GM18907 (cell line): ENCODE measurements at regions not wholly inside any gene's neighbourhood (a gene's known extent, or its start where the extent isn't known, plus 50 kb on each side); places are given as distances from the start of the nearest gene placed in this dataset.

Source experiments
- ATAC-seq: cut with Tn5 transposase; IDR thresholded peaks from one replicate; pipeline ENCODE4 v1.9.1; 2021; ENCODE audit warnings: mild to moderate bottlenecking, moderate library complexity; ENCODE audit not compliant: unreplicated experiment

GRCh38 chr2:14358774-14359173, 273.7 kb upstream of the LRATD1 start:
- no peak for ATAC-seq

GRCh38 chr2:14363137-14363536, 269.4 kb upstream of the LRATD1 start:
- peak; percentile 69 for ATAC-seq

GRCh38 chr2:14363976-14364375, 268.5 kb upstream of the LRATD1 start:
- no peak for ATAC-seq

- no peak for ATAC-seq
Measured at GRCh38 chr2:14364471-14364870, 268.0 kb upstream of the LRATD1 start.

- ATAC-seq, result no peak
Measured at GRCh38 chr2:14385043-14385442, 247.5 kb upstream of the LRATD1 start.

- no peak for ATAC-seq
Measured at GRCh38 chr2:14387332-14387731, 245.2 kb upstream of the LRATD1 start.

GRCh38 chr2:14388724-14389123, 243.8 kb upstream of the LRATD1 start:
- ATAC-seq, result no peak

- ATAC-seq, result no peak
Measured at GRCh38 chr2:14396533-14397083, 235.9 kb upstream of the LRATD1 start.

- no peak for ATAC-seq
Measured at GRCh38 chr2:14398641-14399040, 233.9 kb upstream of the LRATD1 start.

GRCh38 chr2:14401873-14402272, 230.6 kb upstream of the LRATD1 start:
- ATAC-seq, result no peak

- no peak for ATAC-seq
Measured at GRCh38 chr2:14408695-14409094, 223.8 kb upstream of the LRATD1 start.

GRCh38 chr2:14417551-14417950, 215.0 kb upstream of the LRATD1 start:
- ATAC-seq, result no peak

- ATAC-seq, result no peak
Measured at GRCh38 chr2:14418115-14418514, 214.4 kb upstream of the LRATD1 start.

- ATAC-seq, result no peak
Measured at GRCh38 chr2:14420851-14421250, 211.7 kb upstream of the LRATD1 start.

GRCh38 chr2:14422426-14422825, 210.1 kb upstream of the LRATD1 start:
- no peak for ATAC-seq

- no peak for ATAC-seq
Measured at GRCh38 chr2:14423145-14423906, 209.2 kb upstream of the LRATD1 start.

- ATAC-seq, result peak; percentile 87
Measured at GRCh38 chr2:14424478-14425390, 207.8 kb upstream of the LRATD1 start.

- ATAC-seq, result no peak
Measured at GRCh38 chr2:14425869-14426268, 206.6 kb upstream of the LRATD1 start.

GRCh38 chr2:14428056-14428455, 204.5 kb upstream of the LRATD1 start:
- ATAC-seq, result no peak

- no peak for ATAC-seq
Measured at GRCh38 chr2:14433946-14434495, 198.5 kb upstream of the LRATD1 start.

- ATAC-seq, result no peak
Measured at GRCh38 chr2:14445670-14446069, 186.8 kb upstream of the LRATD1 start.
